Large intestine (tissue), 3 donors: ENCODE measurements at regions not wholly inside any gene's neighbourhood (a gene's known extent, or its start where the extent isn't known, plus 50 kb on each side); places are given as distances from the start of the nearest gene placed in this dataset.

Experiments used
- DNase-seq, 2 donors: peaks; one replicate each; pipeline versions ENCODE4 v3.0.0 to v3.0.0-alpha.2; 2013
- H3K27ac ChIP-seq: one replicate; pipeline ENCODE4 v1.5.1; 2013; ENCODE audit warnings: low read length
- H3K27me3 ChIP-seq: 2 replicates; pipeline ENCODE4 v1.6.1; 2013; ENCODE audit warnings: low read length; ENCODE audit not compliant: control insufficient read depth, insufficient read depth
- H3K36me3 ChIP-seq: 2 replicates; pipeline ENCODE4 v1.6.1; 2013; ENCODE audit warnings: low read length; ENCODE audit not compliant: control insufficient read depth, insufficient read depth
- H3K4me1 ChIP-seq: one replicate; pipeline ENCODE4 v1.6.1; 2013; ENCODE audit warnings: low read length; ENCODE audit not compliant: control insufficient read depth, insufficient read depth
- H3K4me3 ChIP-seq: one replicate; pipeline ENCODE4 v1.5.1; 2013; ENCODE audit warnings: low read length
- H3K9me3 ChIP-seq: one replicate; pipeline ENCODE4 v1.6.1; 2013; ENCODE audit warnings: mild to moderate bottlenecking, low read depth, low read length, moderate library complexity; ENCODE audit not compliant: control insufficient read depth
- WGBS: methylation state at CpG from one replicate; pipeline ENCODE4 v1.1.5; 2013; ENCODE audit warnings: low lambda C conversion rate; ENCODE audit not compliant: insufficient coverage; 5-methylcytosine and 5-hydroxymethylcytosine counted together

DNA sequence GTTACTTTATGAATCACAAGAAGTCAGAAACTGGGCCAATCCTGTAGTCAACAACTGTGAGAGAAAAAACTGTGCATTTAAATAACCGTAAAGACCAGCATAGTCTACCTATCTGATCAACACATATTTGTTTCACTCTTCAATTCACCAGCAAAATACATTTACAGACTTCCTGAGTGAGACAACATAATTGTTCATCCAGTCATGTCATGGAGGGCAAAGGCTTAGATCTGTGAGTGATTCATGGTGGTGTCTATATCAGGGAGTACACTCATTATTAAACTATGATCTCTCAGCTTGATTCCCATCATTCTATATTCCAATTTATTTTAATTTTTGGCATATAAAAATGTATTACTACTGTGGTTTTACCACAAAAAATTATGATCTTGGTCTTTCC lies 694.6 kb downstream of the DNAH5 start:
- DNase-seq = no peak
- Histone ChIP-seq H3K27me3 (no peaks in the 10 kb centered on the region), H3K4me1 (no peaks in the 10 kb centered on the region), H3K36me3 (no peaks in the 10 kb centered on the region), H3K9me3 (no peaks in the 10 kb centered on the region), H3K27ac (no peak overlapping the region), H3K4me3 (no peak overlapping the region)
- WGBS = no CpG with 5 or more reads among the region's 1 CpG

GRCh38 chr5:13248253-13248652 lies 696.2 kb downstream of the DNAH5 start:
- Histone ChIP-seq H3K36me3 (no peaks in the 10 kb centered on the region), H3K4me1 (no peaks in the 10 kb centered on the region), H3K27me3 (no peaks in the 10 kb centered on the region), H3K4me3 (no peak overlapping the region), H3K9me3 (peaks cover 8% of the 10 kb centered on the region), H3K27ac (no peak overlapping the region)
- WGBS = no CpG with 5 or more reads among the region's 3 CpGs
- DNase-seq = peak in 1 of 2 donors; percentile 19

DNA sequence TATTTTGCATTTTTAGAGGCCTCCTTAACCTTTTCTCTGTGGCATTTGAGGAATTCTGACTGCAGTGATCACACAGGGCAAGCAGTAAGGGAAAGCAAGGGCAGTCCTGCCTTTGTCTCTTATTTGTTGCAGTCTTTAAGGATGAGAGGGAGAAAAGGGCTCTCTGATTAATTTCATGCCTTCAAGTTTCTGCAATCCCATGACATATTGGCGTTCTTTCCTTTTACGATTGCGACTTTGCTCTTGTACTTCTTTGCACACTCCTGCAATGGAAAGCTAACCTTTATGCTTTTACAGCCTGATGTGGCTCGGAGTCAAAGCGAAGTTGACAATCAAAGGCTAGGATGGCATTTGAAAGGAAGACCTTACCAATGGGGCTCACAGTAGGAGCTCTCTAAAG lies 698.4 kb downstream of the DNAH5 start:
- no peak overlapping the region for H3K4me3 ChIP-seq
- peak overlapping the region; percentile 57 for H3K27ac ChIP-seq
- 60% methylated on average over 1 of the region's 5 CpGs for WGBS

GRCh38 chr5:13244151-13244550 lies 700.3 kb downstream of the DNAH5 start:
- Histone ChIP-seq H3K27me3 (no peaks in the 10 kb centered on the region), H3K4me1 (no peaks in the 10 kb centered on the region), H3K27ac (no peak overlapping the region), H3K4me3 (no peak overlapping the region), H3K9me3 (peaks cover 8% of the 10 kb centered on the region), H3K36me3 (no peaks in the 10 kb centered on the region)
- WGBS = no CpG with 5 or more reads among the region's 20 CpGs
- DNase-seq = no peak

More for the DNA sequence above, 698.4 kb downstream of the DNAH5 start:
- Histone ChIP-seq H3K27me3 (no peaks in the 10 kb centered on the region), H3K36me3 (no peaks in the 10 kb centered on the region), H3K4me1 (no peaks in the 10 kb centered on the region), H3K9me3 (peaks cover 8% of the 10 kb centered on the region)
- peak in 1 of 2 donors; percentile 20 for DNase-seq

DNA sequence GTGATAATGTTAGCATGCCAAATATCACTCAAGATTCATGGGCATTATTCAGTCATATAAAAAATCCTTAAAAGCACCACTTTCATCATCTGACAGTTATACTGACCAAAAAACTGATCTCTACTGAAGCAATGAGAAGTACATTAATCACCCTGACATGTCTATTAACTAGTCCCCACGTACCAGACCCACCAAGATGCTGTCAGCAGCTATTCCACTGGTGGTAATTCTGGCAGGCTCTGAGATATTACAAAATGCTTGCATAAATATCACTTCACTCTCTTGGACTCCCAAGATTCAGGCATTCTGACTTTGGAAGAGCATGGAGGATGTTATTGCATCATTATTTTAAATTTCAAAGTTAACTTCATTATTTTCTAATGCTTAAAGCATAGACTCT lies 717.0 kb downstream of the DNAH5 start:
- Histone ChIP-seq H3K4me1 (no peaks in the 10 kb centered on the region), H3K4me3 (no peak overlapping the region), H3K36me3 (no peaks in the 10 kb centered on the region), H3K27ac (no peak overlapping the region), H3K9me3 (no peaks in the 10 kb centered on the region), H3K27me3 (no peaks in the 10 kb centered on the region)
- no peak for DNase-seq
- WGBS = no CpG with 5 or more reads among the region's 1 CpG

DNA sequence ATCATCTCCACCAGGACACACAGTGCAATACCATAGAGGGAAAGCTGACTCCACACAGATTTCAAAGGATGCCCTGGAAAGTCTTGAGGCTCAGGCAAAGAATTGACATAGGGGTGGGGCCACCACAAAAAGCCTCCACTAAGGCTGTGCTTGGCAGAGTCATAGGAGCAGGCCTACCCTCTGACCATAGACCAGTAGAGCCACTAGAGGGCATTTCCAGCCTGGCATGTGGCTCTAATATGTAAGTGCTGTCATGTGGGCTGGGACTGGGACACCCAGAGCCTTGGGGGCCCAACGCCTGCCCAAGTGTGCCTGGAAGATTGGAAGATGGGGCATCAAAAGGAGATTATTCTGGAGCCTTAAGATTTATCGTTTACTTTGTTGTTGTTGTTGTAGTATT lies 726.0 kb downstream of the DNAH5 start:
- Histone ChIP-seq H3K27me3 (no peaks in the 10 kb centered on the region), H3K4me3 (no peak overlapping the region), H3K36me3 (no peaks in the 10 kb centered on the region), H3K27ac (no peak overlapping the region), H3K4me1 (no peaks in the 10 kb centered on the region), H3K9me3 (no peaks in the 10 kb centered on the region)
- DNase-seq = no peak
- no CpG with 5 or more reads among the region's 2 CpGs for WGBS

GRCh38 chr5:13217636-13218035 lies 726.9 kb downstream of the DNAH5 start:
- Histone ChIP-seq H3K9me3 (no peaks in the 10 kb centered on the region), H3K27me3 (no peaks in the 10 kb centered on the region), H3K4me1 (no peaks in the 10 kb centered on the region), H3K27ac (no peak overlapping the region), H3K36me3 (no peaks in the 10 kb centered on the region), H3K4me3 (no peak overlapping the region)
- no peak for DNase-seq
- WGBS = 83% methylated on average over 2 of the region's 2 CpGs

DNA sequence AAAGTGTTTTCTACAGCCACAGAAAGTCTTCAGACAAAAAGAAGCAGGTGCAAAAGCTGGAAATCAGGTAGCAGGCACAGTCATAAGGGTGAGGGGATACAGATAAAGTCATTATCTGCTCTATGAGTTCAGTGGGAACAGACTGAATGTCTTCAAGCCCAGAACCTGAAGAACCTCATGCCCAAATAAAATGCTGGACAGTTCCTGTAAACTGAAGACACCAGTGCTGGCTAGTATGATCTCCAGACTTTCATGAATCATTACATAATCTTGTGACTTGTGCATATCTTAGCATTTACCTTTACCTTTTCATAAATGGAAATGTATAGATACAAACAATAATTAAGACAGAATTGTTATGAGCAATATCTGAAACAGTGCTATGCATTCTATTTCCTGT lies 728.7 kb downstream of the DNAH5 start:
- H3K27ac ChIP-seq = no peak overlapping the region
- no peaks in the 10 kb centered on the region for H3K9me3 ChIP-seq
- DNase-seq = no peak
- H3K4me3 ChIP-seq = no peak overlapping the region
- no peaks in the 10 kb centered on the region for H3K36me3 ChIP-seq
- H3K4me1 ChIP-seq = no peaks in the 10 kb centered on the region
- no peaks in the 10 kb centered on the region for H3K27me3 ChIP-seq

DNA sequence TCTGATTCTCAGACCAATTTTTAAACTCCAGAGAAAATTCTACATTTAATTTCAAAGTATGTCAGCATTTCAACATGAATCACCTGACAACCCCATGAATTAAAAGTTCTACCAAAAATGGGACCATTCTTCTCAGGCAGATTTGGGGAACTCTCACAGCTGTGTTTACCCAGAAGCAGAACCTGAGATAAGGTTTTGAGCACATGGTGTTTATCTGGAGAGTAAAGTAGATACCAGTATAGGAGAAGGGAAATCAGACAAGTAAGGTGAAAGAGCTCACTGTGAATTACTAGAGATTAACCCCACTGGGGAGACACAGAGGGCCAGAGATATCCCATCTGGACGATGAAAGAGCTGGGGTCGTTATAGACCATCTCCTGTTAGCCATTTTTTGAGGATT lies 729.1 kb downstream of the DNAH5 start:
- no peak for DNase-seq
- H3K36me3 ChIP-seq = no peaks in the 10 kb centered on the region
- no CpG with 5 or more reads among the region's 2 CpGs for WGBS
- no peaks in the 10 kb centered on the region for H3K27me3 ChIP-seq
- no peaks in the 10 kb centered on the region for H3K4me1 ChIP-seq
- H3K27ac ChIP-seq = no peak overlapping the region
- H3K9me3 ChIP-seq = no peaks in the 10 kb centered on the region
- H3K4me3 ChIP-seq = no peak overlapping the region

DNA sequence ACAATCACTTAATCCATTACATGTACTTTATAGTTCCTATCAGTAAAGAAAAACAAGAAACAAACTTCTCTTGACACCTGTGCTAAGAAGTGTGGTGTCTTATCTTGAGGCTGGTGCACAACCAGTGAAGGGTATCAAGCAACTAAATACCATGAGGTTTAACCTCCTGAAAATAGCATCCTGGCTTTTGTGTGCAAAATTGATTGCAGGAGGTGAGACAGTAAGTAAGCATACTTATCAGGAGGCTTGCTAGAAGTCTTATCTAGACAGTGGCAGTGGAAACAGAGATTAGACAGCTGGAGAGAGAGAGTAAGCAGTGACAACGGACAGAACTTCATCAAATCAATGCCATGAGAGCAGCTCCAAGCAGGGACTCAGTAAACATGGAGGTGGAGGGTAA lies 730.3 kb downstream of the DNAH5 start:
- Histone ChIP-seq H3K36me3 (no peaks in the 10 kb centered on the region), H3K4me1 (no peaks in the 10 kb centered on the region), H3K27me3 (no peaks in the 10 kb centered on the region), H3K27ac (no peak overlapping the region), H3K9me3 (no peaks in the 10 kb centered on the region), H3K4me3 (no peak overlapping the region)
- DNase-seq = no peak
- WGBS = no CpG with 5 or more reads among the region's 1 CpG

DNA sequence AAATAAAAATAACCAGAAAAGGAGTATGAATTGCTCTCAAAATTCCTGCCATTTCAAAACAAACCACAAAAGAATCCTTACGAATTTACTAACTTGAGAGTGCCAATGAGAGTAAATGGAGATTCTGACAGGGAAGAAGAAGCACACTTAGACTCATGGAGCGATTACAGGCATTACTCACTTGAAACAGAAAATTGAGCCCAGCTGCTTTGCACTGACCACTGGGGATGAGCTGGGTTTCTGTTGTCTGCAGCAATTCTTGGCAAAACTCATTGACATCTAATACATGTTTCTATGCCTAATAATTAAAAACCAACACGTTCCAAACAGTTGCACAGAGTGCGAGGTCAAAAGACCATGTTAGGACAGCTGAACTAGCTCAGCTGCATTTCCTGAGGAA lies 731.6 kb downstream of the DNAH5 start:
- WGBS = 80% methylated on average over 1 of the region's 4 CpGs
- Histone ChIP-seq H3K36me3 (no peaks in the 10 kb centered on the region), H3K9me3 (no peaks in the 10 kb centered on the region), H3K27me3 (no peaks in the 10 kb centered on the region), H3K4me1 (no peaks in the 10 kb centered on the region), H3K27ac (no peak overlapping the region), H3K4me3 (no peak overlapping the region)
- DNase-seq = no peak
